Panc1 (cell line): ENCODE measurements at regions not wholly inside any gene's neighbourhood (a gene's known extent, or its start where the extent isn't known, plus 50 kb on each side); places are given as distances from the start of the nearest gene placed in this dataset.

Experiments
- ATAC-seq: fragments of 200-7000 bp; cut with Tn5 transposase; 2 replicates; pipeline ENCODE4 v1.9.1; 2020; ENCODE audit warnings: mild to moderate bottlenecking, moderate library complexity
- BruUV-seq: library from RNA; stranded (reverse); fragments of 400-500 nt; replicated peaks from 2 replicates; lab custom pipeline; 2021; lab: Mats Ljungman, UMichigan
- CTCF ChIA-PET: fragments of 300-600 bp; sonication (Branson Sonifier 250); formaldehyde crosslinking; loops from one replicate; lab custom pipeline; 2022; ENCODE audit warnings: antibody characterized with exemption; lab: Charles Lee
- POLR2A ChIA-PET: fragments of 300-600 bp; sonication (Branson Sonifier 250); formaldehyde crosslinking; loops from one replicate; lab custom pipeline; 2022; ENCODE audit warnings: antibody characterized with exemption; lab: Charles Lee
- DNase-seq: peaks from one replicate; pipeline ENCODE4 v3.0.0-alpha.2; 2010; ENCODE audit warnings: low read depth, low spot score
- H3K27ac ChIP-seq: 2 replicates; pipeline ENCODE4 v1.5.1; 2011; ENCODE audit warnings: mild to moderate bottlenecking, low read length, inconsistent platforms
- H3K27me3 ChIP-seq: fragments of 200-500 bp; sonication (Bioruptor generic); 2 replicates; pipeline ENCODE4 v1.6.0; 2014; ENCODE audit warnings: low read length, inconsistent platforms; ENCODE audit not compliant: control insufficient read depth, insufficient read depth
- H3K36me3 ChIP-seq: fragments of 200-500 bp; sonication (Bioruptor generic); 2 replicates; pipeline ENCODE4 v1.5.1; 2014; ENCODE audit warnings: inconsistent platforms, mild to moderate bottlenecking, low read length, moderate library complexity; ENCODE audit not compliant: control insufficient read depth, insufficient read depth
- H3K4me1 ChIP-seq: 2 replicates; pipeline ENCODE4 v1.5.1; 2011; ENCODE audit warnings: inconsistent platforms, mild to moderate bottlenecking, low read length, moderate library complexity; ENCODE audit not compliant: control insufficient read depth, insufficient read depth
- H3K4me3 ChIP-seq, 2 experiments: 2 replicates each; pipeline ENCODE4 v1.5.1; 2011 to 2012; ENCODE audit warnings: low read depth in 2 of 2, low read length in 2 of 2, mild to moderate bottlenecking in 2 of 2, inconsistent platforms in 1 of 2, moderate library complexity in 1 of 2
- H3K9me3 ChIP-seq: fragments of 200-500 bp; sonication (Bioruptor generic); 2 replicates; pipeline ENCODE4 v1.5.1; 2014; ENCODE audit warnings: low read depth, mild to moderate bottlenecking, inconsistent platforms, low read length, moderate library complexity; ENCODE audit not compliant: control insufficient read depth, insufficient read depth
- CTCF ChIP-seq: fragments of 450-650 bp; IDR thresholded peaks from 2 replicates; pipeline ENCODE4 v1.5.1; 2017; ENCODE audit warnings: mild to moderate bottlenecking
- POLR2AphosphoS5 ChIP-seq: IDR thresholded peaks from 2 replicates; pipeline ENCODE4 v1.6.1; 2012; ENCODE audit warnings: mild to moderate bottlenecking, low read depth, low read length, moderate library complexity
- REST ChIP-seq, 2 experiments: IDR thresholded peaks; 2 replicates each; pipeline ENCODE4 v1.6.1; 2011 to 2012; ENCODE audit warnings: low read depth in 2 of 2, control low read depth in 1 of 2, low read length in 1 of 2, mild to moderate bottlenecking in 1 of 2, moderate library complexity in 1 of 2; ENCODE audit not compliant: insufficient read depth in 1 of 2
- SIN3A ChIP-seq: IDR thresholded peaks from 2 replicates; pipeline ENCODE4 v1.6.1; 2012; ENCODE audit warnings: low read depth, mild to moderate bottlenecking, low read length, moderate library complexity, borderline replicate concordance; ENCODE audit not compliant: insufficient read depth
- TCF7L2 ChIP-seq: IDR thresholded peaks from 2 replicates; pipeline ENCODE4 v1.6.1; 2011; ENCODE audit warnings: mild to moderate bottlenecking, low read depth, low read length, inconsistent platforms
- in situ Hi-C: cut with HindIII; loops from 2 replicates; pipeline ENCODE4 v1.10.0; 2016; ENCODE audit warnings: low sequenced_read_pairs, low pct_unique_long_range_greater_than_20kb
- intact Hi-C: fragments of 100-400 bp; cut with micrococcal nuclease; formaldehyde crosslinking; loops from one replicate; pipeline ENCODE4 v1.10.0; 2022; ENCODE audit not compliant: unreplicated experiment

GRCh38 chr15:95226835-95227234 lies 995.5 kb downstream of the MCTP2 start:
- ATAC-seq (no peak), DNase-seq (no peak)
- Histone ChIP-seq H3K36me3 (no peaks in the 10 kb centered on the region), H3K27me3 (no peaks in the 10 kb centered on the region), H3K9me3 (peaks cover 5% of the 10 kb centered on the region; the same call in 1 of the 2 replicates), H3K4me1 (no peaks in the 10 kb centered on the region), H3K4me3 (no peak overlapping the region), H3K27ac (no peak overlapping the region)
- in situ Hi-C loops = no loop called here
- TF ChIP-seq TCF7L2 (no peak), SIN3A (no peak), POLR2AphosphoS5 (no peak), CTCF (no peak), REST (IDR thresholded peaks at IDR 0.05; ENCODE audit: insufficient read depth in 1 of 2, low read depth in 2 of 2, low read length in 1 of 2) (no peak)
- ChIA-PET CTCF (no interaction called here), POLR2A (no interaction called here)
- intact Hi-C loops = no loop called here
- no TSS peak for BruUV-seq

GRCh38 chr15:95227235-95227634 lies 995.9 kb downstream of the MCTP2 start:
- ChIA-PET POLR2A (no interaction called here), CTCF (no interaction called here)
- no TSS peak for BruUV-seq
- intact Hi-C loops = no loop called here
- DNase-seq = no peak
- TF ChIP-seq POLR2AphosphoS5 (no peak), REST (IDR thresholded peaks at IDR 0.05; ENCODE audit: insufficient read depth in 1 of 2, low read depth in 2 of 2, low read length in 1 of 2) (no peak), TCF7L2 (no peak)
- Histone ChIP-seq H3K27me3 (no peaks in the 10 kb centered on the region), H3K4me3 (no peak overlapping the region), H3K9me3 (peaks cover 4% of the 10 kb centered on the region; the same call in 1 of the 2 replicates), H3K27ac (no peak overlapping the region), H3K4me1 (no peaks in the 10 kb centered on the region), H3K36me3 (no peaks in the 10 kb centered on the region)
- in situ Hi-C loops = no loop called here
- ATAC-seq = no peak
